T-cell (primary cell): ENCODE measurements at regions not wholly inside any gene's neighbourhood (a gene's known extent, or its start where the extent isn't known, plus 50 kb on each side); places are given as distances from the start of the nearest gene placed in this dataset.

Source experiments
- ATAC-seq, 4 experiments: fragments of 200-7000 bp in 3 of 4; fragments of 150-1000 bp in 1 of 4; cut with Tn5 transposase; replicated peaks in 1 of 4; 1 replicate in 3 of 4; 2 replicates in 1 of 4; pipeline ENCODE4 v1.10.0; 2021; ENCODE audit warnings: moderate library complexity in 3 of 4, mild to moderate bottlenecking in 2 of 4, moderate number of reproducible peaks in 1 of 4
- CTCF ChIA-PET, 2 donors: fragments of 300-600 bp; sonication (Branson Sonifier 250); formaldehyde crosslinking; loops; one replicate each; lab custom pipeline; 2022; ENCODE audit warnings: antibody characterized with exemption in 2 of 2; lab: Charles Lee
- POLR2A ChIA-PET, 2 donors: fragments of 300-600 bp; sonication (Branson Sonifier 250); formaldehyde crosslinking; loops; one replicate each; lab custom pipeline; 2022; ENCODE audit warnings: antibody characterized with exemption in 2 of 2; lab: Charles Lee
- DNase-seq, 35 experiments: peaks; one replicate each; pipeline versions ENCODE4 v3.0.0 to v3.0.0-alpha.2; 2013 to 2023
- H3K27ac ChIP-seq: one replicate; pipeline ENCODE4 v1.5.1; 2013; ENCODE audit warnings: low read length
- H3K27me3 ChIP-seq, 2 experiments: replicated peaks in 1 of 2; 1 replicate in 1 of 2; 2 replicates in 1 of 2; pipeline versions ENCODE4 v1.6.1 to v1.7.0; 2013; ENCODE audit warnings: low read length in 1 of 2, mixed read lengths in 1 of 2; ENCODE audit not compliant: control insufficient read depth in 2 of 2, insufficient read depth in 2 of 2; ENCODE audit errors: extremely low read depth in 1 of 2
- H3K36me3 ChIP-seq, 2 donors: 1 replicate in 1 of 2; 2 replicates in 1 of 2; pipeline versions ENCODE4 v1.6.1 to v1.7.0; 2013; ENCODE audit warnings: low read length in 1 of 2; ENCODE audit not compliant: control insufficient read depth in 2 of 2, insufficient read depth in 1 of 2; ENCODE audit errors: extremely low read depth in 1 of 2
- H3K4me1 ChIP-seq, 2 experiments: 1 replicate in 1 of 2; 2 replicates in 1 of 2; pipeline versions ENCODE4 v1.6.1 to v1.7.0; 2013; ENCODE audit warnings: low read length in 2 of 2, mixed read lengths in 1 of 2; ENCODE audit not compliant: insufficient read depth in 2 of 2, control insufficient read depth in 1 of 2; ENCODE audit errors: extremely low read depth in 1 of 2
- H3K4me3 ChIP-seq, 2 donors: 1 replicate in 1 of 2; 2 replicates in 1 of 2; pipeline versions ENCODE4 v1.5.1 to v1.7.0; 2013; ENCODE audit warnings: mild to moderate bottlenecking in 2 of 2, low read length in 1 of 2, moderate library complexity in 1 of 2; ENCODE audit not compliant: control insufficient read depth in 1 of 2; ENCODE audit errors: extremely low read depth in 1 of 2
- H3K9me3 ChIP-seq: 2 replicates; pipeline ENCODE4 v1.7.0; 2013
- H3K27ac Mint-ChIP-seq, 2 donors: one replicate each; pipeline ENCODE4 v1.8.0; 2020 to 2021; ENCODE audit warnings: mild to moderate bottlenecking in 2 of 2, mixed read lengths in 2 of 2
- H3K27me3 Mint-ChIP-seq, 2 donors: one replicate each; pipeline ENCODE4 v1.8.0; 2021 to 2022; ENCODE audit warnings: mixed read lengths in 2 of 2
- H3K36me3 Mint-ChIP-seq: one replicate; pipeline ENCODE4 v1.8.0; 2021; ENCODE audit warnings: mixed read lengths
- H3K4me1 Mint-ChIP-seq, 3 donors: one replicate each; pipeline ENCODE4 v1.8.0; 2020 to 2022; ENCODE audit warnings: mixed read lengths in 3 of 3, mild to moderate bottlenecking in 1 of 3
- H3K4me3 Mint-ChIP-seq, 3 donors: one replicate each; pipeline ENCODE4 v1.8.0; 2020 to 2022; ENCODE audit warnings: mild to moderate bottlenecking in 3 of 3, mixed read lengths in 3 of 3, moderate library complexity in 3 of 3
- H3K9me3 Mint-ChIP-seq, 3 donors: one replicate each; pipeline ENCODE4 v1.8.0; 2020 to 2022; ENCODE audit warnings: mixed read lengths in 3 of 3
- WGBS: methylation state at CpG from one replicate; pipeline ENCODE4 v1.1.5; 2013; ENCODE audit warnings: missing lambda C conversion rate; ENCODE audit not compliant: insufficient coverage; 5-methylcytosine and 5-hydroxymethylcytosine counted together

- H3K36me3 Mint-ChIP-seq = no peaks in the 10 kb centered on the region
- 88% methylated on average over 7 of the region's 18 CpGs for WGBS
These were observed 100.8 kb upstream of the TWIST2 start for GRCh38 chr2:238747114-238747513.

GRCh38 chr2:238747557-238747956, 100.3 kb upstream of the TWIST2 start:
- DNase-seq (no peak), ATAC-seq (no peak)
- Histone ChIP-seq H3K4me1 (no peaks in the 10 kb centered on the region), H3K9me3 (no peaks in the 10 kb centered on the region), H3K4me3 (no peak overlapping the region), H3K36me3 (no peaks in the 10 kb centered on the region), H3K27me3 (peaks cover 0 to 41% of the 10 kb centered on the region in 2 experiments), H3K27ac (no peak overlapping the region)
- peaks cover 3 to 18% (median 8%) of the 10 kb centered on the region in 3 donors for H3K9me3 Mint-ChIP-seq
- H3K4me3 Mint-ChIP-seq = no peak overlapping the region
- no peaks in the 10 kb centered on the region for H3K36me3 Mint-ChIP-seq
- no peak overlapping the region for H3K27ac Mint-ChIP-seq
- CTCF ChIA-PET = no interaction called here
- 75% methylated on average over 3 of the region's 3 CpGs for WGBS
- no peaks in the 10 kb centered on the region for H3K4me1 Mint-ChIP-seq
- H3K27me3 Mint-ChIP-seq = peaks cover 21 to 31% of the 10 kb centered on the region in 2 donors
- POLR2A ChIA-PET = no interaction called here

More at GRCh38 chr2:238747114-238747513, 100.8 kb upstream of the TWIST2 start:
- Mint-ChIP-seq H3K4me1 (no peaks in the 10 kb centered on the region), H3K9me3 (peaks cover 3 to 18% (median 8%) of the 10 kb centered on the region in 3 donors), H3K4me3 (no peak overlapping the region), H3K27ac (no peak overlapping the region), H3K27me3 (peaks cover 22 to 34% of the 10 kb centered on the region in 2 donors)
- Histone ChIP-seq H3K36me3 (no peaks in the 10 kb centered on the region), H3K4me3 (no peak overlapping the region), H3K9me3 (no peaks in the 10 kb centered on the region), H3K27ac (no peak overlapping the region), H3K4me1 (no peaks in the 10 kb centered on the region), H3K27me3 (peaks cover 0 to 44% of the 10 kb centered on the region in 2 experiments)
- CTCF ChIA-PET = no interaction called here
- ATAC-seq = no peak
- POLR2A ChIA-PET = no interaction called here
- no peak for DNase-seq

GRCh38 chr2:238750212-238750904, 97.5 kb upstream of the TWIST2 start:
- Mint-ChIP-seq H3K27me3 (peaks cover 16 to 20% of the 10 kb centered on the region in 2 donors), H3K9me3 (peaks cover 3 to 18% (median 5%) of the 10 kb centered on the region in 3 donors), H3K4me1 (no peaks in the 10 kb centered on the region), H3K27ac (no peak overlapping the region), H3K36me3 (no peaks in the 10 kb centered on the region), H3K4me3 (no peak overlapping the region)
- peaks cover 0 to 19% of the 10 kb centered on the region in 2 experiments for H3K27me3 ChIP-seq
- ATAC-seq (no peak), DNase-seq (no peak)
- no peak overlapping the region for H3K27ac ChIP-seq
- ChIA-PET CTCF (no interaction called here), POLR2A (no interaction called here)
- no peaks in the 10 kb centered on the region for H3K4me1 ChIP-seq
- no peaks in the 10 kb centered on the region for H3K9me3 ChIP-seq
- WGBS = no CpG with 5 or more reads among the region's 3 CpGs
- H3K4me3 ChIP-seq = no peak overlapping the region
- H3K36me3 ChIP-seq = no peaks in the 10 kb centered on the region

- H3K4me3 ChIP-seq = no peak overlapping the region
- H3K9me3 Mint-ChIP-seq = peaks cover 3 to 15% (median 4%) of the 10 kb centered on the region in 3 donors
- DNase-seq = no peak
- peaks cover 11 to 26% of the 10 kb centered on the region in 2 donors for H3K27me3 Mint-ChIP-seq
- H3K9me3 ChIP-seq = no peaks in the 10 kb centered on the region
- peaks cover 2 to 3% of the 10 kb centered on the region in 2 experiments for H3K27me3 ChIP-seq
- no peak overlapping the region for H3K27ac Mint-ChIP-seq
- no peaks in the 10 kb centered on the region for H3K4me1 ChIP-seq
- H3K27ac ChIP-seq = no peak overlapping the region
- no peaks in the 10 kb centered on the region for H3K36me3 ChIP-seq
- H3K4me1 Mint-ChIP-seq = no peaks in the 10 kb centered on the region
- no peak for ATAC-seq
- no peaks in the 10 kb centered on the region for H3K36me3 Mint-ChIP-seq
- POLR2A ChIA-PET = no interaction called here
- 65% methylated on average over 8 of the region's 8 CpGs for WGBS
- CTCF ChIA-PET = no interaction called here
- H3K4me3 Mint-ChIP-seq = no peak overlapping the region
These were observed 93.6 kb upstream of the TWIST2 start for GRCh38 chr2:238754259-238754658.

- ChIA-PET CTCF (no interaction called here), POLR2A (no interaction called here)
- H3K27ac ChIP-seq = no peak overlapping the region
- no peaks in the 10 kb centered on the region for H3K36me3 ChIP-seq
- ATAC-seq (no peak), DNase-seq (no peak)
- H3K4me3 ChIP-seq = no peak overlapping the region
- no peaks in the 10 kb centered on the region for H3K4me1 ChIP-seq
- H3K9me3 Mint-ChIP-seq = no peaks in the 10 kb centered on the region
- peaks cover 0 to 24% of the 10 kb centered on the region in 2 experiments for H3K27me3 ChIP-seq
- H3K27me3 Mint-ChIP-seq = peaks cover 18 to 44% of the 10 kb centered on the region in 2 donors
- no peak overlapping the region for H3K27ac Mint-ChIP-seq
- H3K4me1 Mint-ChIP-seq = no peaks in the 10 kb centered on the region
- H3K36me3 Mint-ChIP-seq = no peaks in the 10 kb centered on the region
- 14% methylated on average over 5 of the region's 7 CpGs for WGBS
- H3K9me3 ChIP-seq = no peaks in the 10 kb centered on the region
- no peak overlapping the region for H3K4me3 Mint-ChIP-seq
These were observed 86.0 kb upstream of the TWIST2 start for GRCh38 chr2:238761868-238762267.

- Mint-ChIP-seq H3K4me1 (no peaks in the 10 kb centered on the region), H3K27ac (no peak overlapping the region)
- CTCF ChIA-PET = no interaction called here
These were observed 84.4 kb upstream of the TWIST2 start for GRCh38 chr2:238763471-238763995.

More at GRCh38 chr2:238763471-238763995, 84.4 kb upstream of the TWIST2 start:
- Histone ChIP-seq H3K4me1 (no peaks in the 10 kb centered on the region), H3K27ac (no peak overlapping the region), H3K27me3 (peaks cover 0 to 24% of the 10 kb centered on the region in 2 experiments), H3K36me3 (no peaks in the 10 kb centered on the region), H3K4me3 (no peak overlapping the region), H3K9me3 (no peaks in the 10 kb centered on the region)
- Mint-ChIP-seq H3K9me3 (no peaks in the 10 kb centered on the region), H3K4me3 (no peak overlapping the region), H3K36me3 (no peaks in the 10 kb centered on the region), H3K27me3 (peaks cover 16 to 39% of the 10 kb centered on the region in 2 donors)
- WGBS = no CpG with 5 or more reads among the region's 7 CpGs
- no peak for ATAC-seq
- POLR2A ChIA-PET = no interaction called here
- DNase-seq = no peak
